ENCODE measurements at regions not wholly inside any gene's neighbourhood (a gene's known extent, or its start where the extent isn't known, plus 50 kb on each side); places are given as distances from the start of the nearest gene placed in this dataset.

DNA sequence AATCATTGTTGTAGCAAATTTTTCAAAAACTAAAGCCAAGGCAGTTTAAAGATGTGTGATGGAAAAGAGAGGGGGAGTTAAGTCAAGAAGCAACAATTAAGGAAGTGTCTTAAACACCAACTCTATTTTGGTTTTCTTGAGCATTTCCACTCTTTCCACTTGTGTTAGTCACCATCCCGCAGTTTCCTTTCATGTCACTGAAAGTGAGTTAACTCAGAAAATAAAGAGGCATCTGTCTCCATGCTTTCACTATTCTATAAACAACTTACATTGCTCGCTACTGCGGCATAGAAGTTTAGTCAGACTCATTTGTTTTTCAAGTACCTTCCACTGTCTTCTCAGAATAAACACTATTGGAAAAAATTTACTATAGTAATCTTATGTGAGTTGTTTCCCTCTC is 284.9 kb upstream of the SEMA3D start:
- DNase-seq (ENCODE audit: low read depth in 4 of 4, low spot score in 3 of 4) = no peak

DNA sequence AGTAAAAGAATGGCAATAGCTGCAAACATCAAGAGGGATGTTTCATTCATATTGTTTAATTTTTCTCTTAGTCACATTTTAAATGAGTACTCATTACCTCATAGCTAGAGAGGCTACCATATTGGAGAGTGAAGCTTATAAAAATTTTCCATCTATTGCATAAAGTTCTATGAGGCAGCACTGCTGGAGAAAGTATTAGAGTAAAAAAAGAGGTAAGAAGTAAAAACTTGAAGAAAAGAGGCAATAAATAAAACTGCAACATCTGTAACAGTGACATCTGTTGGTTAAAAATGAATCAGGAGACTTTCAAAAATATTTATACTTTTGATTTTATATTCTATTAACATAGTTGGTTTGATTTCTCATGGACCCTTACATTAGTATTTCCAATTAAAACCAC is 284.5 kb upstream of the SEMA3D start:
- no peak for DNase-seq (ENCODE audit: low read depth in 4 of 4, low spot score in 3 of 4)

DNA sequence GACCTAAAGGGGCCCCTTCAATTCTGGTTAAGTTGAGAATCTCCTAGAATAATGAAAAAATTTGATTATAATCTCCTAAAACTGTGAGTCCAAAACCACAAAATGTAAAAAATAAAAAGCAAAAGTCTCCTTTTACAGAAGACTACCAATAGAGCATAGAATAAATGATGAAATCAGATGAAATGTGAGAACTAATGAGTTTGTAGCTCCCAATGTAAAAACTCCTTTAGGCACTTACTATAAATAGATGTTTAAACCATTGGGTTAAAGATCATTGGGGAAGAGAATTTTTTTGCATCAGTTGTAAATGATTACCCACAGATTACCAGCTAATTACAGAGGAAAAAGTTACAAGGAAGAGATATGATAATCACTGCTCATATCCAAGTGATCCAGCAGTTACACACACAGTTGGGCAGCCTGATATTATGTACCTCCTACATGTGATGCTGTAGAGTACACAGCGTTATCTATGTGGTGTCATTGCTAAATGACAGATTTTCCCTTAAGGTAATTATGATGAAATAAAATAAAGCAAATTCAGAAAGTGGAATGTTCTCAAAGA is 282.7 kb upstream of the SEMA3D start:
- no peak for DNase-seq (ENCODE audit: low read depth in 4 of 4, low spot score in 3 of 4)

GRCh38 chr7:85464042-85464651 is 277.3 kb upstream of the SEMA3D start:
- DNase-seq (ENCODE audit: low read depth in 4 of 4, low spot score in 3 of 4) = no peak

GRCh38 chr7:85462671-85463070 is 275.8 kb upstream of the SEMA3D start:
- DNase-seq (ENCODE audit: low read depth in 4 of 4, low spot score in 3 of 4) = no peak

- no peak for DNase-seq (ENCODE audit: low read depth in 4 of 4, low spot score in 3 of 4)
Observed at GRCh38 chr7:85457911-85458310, 271.1 kb upstream of the SEMA3D start.

GRCh38 chr7:85456254-85456653 is 269.4 kb upstream of the SEMA3D start:
- no peak for DNase-seq (ENCODE audit: low read depth in 4 of 4, low spot score in 3 of 4)

- no peak for DNase-seq (ENCODE audit: low read depth in 4 of 4, low spot score in 3 of 4)
Observed at GRCh38 chr7:85454904-85455303, 268.0 kb upstream of the SEMA3D start.

DNA sequence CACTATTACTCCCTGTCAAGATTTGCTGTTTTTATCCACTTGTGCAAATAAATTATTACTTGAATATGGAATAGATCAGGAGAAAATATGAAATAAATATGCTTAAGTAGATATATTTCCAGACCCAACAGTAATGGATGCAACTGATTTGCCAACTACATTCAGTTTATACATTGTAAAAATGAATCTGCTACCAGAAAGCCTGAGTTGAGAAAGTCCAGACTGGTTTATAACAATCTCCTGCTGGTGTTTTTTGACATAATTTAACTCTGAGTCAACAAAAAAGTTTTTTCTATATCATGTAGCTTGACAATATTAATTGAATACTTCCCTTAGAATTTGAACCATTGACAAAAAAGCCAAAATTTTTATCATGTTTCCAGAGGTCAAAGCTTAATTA is 265.8 kb upstream of the SEMA3D start:
- no peak for DNase-seq (ENCODE audit: low read depth in 4 of 4, low spot score in 3 of 4)

DNA sequence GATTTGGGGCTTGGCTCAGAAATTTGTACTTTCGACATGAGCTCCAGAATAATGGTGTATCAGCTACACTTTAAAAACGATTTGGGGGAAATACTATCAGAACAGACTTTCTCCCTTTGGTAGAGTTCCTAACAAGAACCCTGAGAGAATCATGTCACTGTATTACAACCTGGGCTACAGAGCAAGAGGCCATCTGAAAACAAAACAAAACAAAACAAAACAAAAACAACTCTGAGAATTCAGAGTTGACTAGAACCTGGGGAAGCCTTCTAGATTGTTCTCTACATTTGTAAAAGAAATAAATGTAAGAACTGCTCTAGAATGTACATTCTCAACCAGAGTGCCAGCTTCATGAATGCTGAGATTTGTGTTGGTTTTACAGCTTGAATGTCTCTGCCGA is 262.6 kb upstream of the SEMA3D start:
- DNase-seq (ENCODE audit: low read depth in 4 of 4, low spot score in 3 of 4) = no peak

DNA sequence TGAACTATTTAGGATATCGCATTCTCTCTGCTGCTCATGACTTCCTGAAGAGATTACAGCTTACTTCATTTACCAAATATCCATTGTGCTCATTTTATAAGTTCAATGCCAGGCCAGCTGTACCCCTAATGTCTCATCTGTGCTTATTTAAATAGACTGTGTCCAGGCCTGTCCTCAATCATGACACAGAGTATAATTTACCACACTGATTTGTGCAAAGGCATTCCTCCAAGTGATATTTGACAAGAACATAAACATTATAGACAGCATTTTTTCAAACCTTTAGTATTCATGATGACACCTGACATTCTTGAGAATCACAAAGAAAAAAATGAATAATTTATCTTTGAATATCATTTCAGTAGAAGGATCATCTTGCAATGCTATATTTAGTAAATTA is 260.1 kb upstream of the SEMA3D start:
- DNase-seq (ENCODE audit: low read depth in 4 of 4, low spot score in 3 of 4) = no peak

DNA sequence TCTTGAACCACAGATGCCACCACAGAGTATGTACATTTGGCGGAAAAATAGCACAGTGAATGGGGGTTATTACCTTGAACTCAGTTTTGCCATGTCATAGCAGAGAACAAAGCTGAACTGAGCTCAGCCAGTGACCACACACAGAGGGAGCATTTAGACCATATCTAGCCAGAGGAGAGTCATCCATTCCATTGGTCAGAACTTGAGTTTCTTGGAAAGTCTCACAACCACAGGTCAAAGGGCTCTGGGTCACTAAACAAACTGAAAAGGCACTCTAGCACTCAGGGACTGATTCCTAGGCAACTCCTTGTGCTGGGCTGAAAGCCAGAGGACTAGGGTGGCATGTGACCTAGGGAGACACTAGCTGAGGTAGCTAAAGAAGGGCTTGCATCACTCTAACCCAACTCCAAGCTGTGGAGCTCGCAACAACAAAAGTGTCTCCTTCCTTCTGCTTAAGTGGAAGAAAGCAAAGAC is 239.7 kb upstream of the SEMA3D start:
- DNase-seq (ENCODE audit: low read depth in 4 of 4, low spot score in 3 of 4) = no peak

GRCh38 chr7:85424298-85424697 is 237.4 kb upstream of the SEMA3D start:
- DNase-seq (ENCODE audit: low read depth in 4 of 4, low spot score in 3 of 4) = no peak

GRCh38 chr7:85423209-85423895 is 236.5 kb upstream of the SEMA3D start:
- no peak for DNase-seq (ENCODE audit: low read depth in 4 of 4, low spot score in 3 of 4)

DNA sequence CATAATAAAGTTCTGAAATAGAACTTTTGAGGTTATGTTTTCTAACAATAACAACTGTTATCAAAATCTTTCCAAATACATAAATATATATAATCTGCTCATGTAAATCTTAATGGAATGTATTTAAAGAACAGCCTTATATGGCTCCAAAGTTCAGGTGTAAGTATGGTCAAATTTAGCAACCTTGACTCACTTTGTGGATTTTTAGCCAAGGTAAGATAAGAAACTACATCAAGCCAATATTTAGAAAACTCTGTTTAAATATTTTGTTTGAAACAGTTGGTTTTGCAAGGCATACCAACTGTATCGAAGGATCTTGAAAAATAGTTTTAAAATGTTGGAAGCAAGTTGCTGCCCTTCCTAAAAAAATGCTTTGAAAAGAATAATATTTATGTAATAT is 228.9 kb upstream of the SEMA3D start:
- DNase-seq (ENCODE audit: low read depth in 4 of 4, low spot score in 3 of 4) = no peak

DNA sequence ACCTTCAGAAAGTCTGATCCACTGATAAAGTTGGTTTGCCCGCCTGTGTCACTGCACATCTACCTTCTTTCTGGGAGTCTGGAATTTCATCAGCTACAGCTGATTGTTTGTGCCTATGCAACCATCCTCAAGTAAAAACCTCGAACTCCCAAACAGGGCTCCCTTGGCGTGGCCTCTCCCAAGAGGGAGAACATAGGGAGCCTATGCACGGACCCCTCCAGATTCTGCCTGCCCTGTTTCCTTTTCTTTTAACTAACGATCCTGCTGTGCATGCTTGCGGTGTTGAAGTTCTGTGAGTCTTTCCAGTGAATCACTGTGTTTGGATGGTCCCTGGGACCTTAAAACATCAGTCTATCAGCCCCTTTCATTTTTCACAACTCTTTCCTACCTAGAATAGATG is 226.9 kb upstream of the SEMA3D start:
- DNase-seq (ENCODE audit: low read depth in 4 of 4, low spot score in 3 of 4) = no peak

GRCh38 chr7:85412912-85413311 is 226.1 kb upstream of the SEMA3D start:
- DNase-seq (ENCODE audit: low read depth in 4 of 4, low spot score in 3 of 4) = no peak

DNA sequence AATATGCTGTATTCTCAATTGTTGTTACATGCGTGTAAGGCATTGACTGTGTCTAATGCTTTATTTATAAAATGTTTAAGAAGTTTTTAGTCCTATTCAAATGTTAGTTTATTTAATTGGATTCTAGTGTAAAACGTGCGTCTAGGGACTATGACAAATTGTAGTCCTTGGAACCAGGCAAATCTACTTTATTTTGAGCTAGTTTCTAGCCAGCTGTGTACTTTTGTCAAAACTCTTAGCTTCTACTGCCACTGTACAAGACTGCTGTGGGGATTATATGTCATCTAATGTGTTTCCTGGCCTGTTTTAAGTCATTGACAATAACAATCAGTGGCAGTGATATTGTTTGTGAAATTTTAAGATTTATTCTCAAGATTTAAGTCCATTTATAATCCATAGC is 220.5 kb upstream of the SEMA3D start:
- no peak for DNase-seq (ENCODE audit: low read depth in 4 of 4, low spot score in 3 of 4)

DNA sequence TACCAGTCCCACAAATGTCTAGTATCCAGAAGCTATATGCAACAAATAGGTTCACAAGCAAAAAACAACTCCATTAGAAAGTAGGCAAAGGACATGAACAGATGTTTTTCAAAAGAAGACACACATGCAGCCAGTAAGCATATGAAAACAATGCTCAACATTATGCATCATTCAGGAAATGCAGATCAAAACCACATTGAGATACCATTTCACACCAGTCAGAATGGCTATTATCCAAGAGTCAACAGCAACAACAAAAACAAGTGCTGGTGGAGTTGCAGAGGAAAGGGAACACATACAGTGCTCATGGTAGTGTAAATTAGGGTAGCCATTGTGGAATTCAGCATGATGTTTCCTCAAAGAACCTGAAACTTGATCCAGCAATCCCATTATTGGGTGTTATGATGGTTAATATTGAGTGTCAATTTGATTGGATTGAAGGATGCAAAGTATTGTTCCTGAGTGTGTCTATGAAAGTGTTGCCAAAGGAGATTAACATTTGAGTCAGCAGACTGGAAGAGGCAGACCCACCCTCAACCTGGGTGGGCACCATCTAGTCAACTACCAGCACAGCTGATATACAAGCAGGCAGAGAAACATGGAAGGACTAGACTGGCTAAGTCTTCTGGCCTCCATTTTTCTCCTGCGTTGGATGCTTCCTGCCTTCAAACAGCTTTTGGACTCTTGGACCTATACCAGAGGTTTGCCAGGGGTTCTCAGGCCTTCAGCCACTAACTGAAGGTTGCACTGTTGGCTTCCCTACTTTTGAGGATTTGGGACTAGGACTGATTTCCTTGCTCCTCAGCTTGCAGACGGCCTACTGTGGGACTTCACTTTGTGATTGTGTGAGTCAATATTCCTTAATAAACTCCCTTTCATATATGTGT is 218.4 kb upstream of the SEMA3D start:
- no peak for DNase-seq (ENCODE audit: low read depth in 4 of 4, low spot score in 3 of 4)

DNA sequence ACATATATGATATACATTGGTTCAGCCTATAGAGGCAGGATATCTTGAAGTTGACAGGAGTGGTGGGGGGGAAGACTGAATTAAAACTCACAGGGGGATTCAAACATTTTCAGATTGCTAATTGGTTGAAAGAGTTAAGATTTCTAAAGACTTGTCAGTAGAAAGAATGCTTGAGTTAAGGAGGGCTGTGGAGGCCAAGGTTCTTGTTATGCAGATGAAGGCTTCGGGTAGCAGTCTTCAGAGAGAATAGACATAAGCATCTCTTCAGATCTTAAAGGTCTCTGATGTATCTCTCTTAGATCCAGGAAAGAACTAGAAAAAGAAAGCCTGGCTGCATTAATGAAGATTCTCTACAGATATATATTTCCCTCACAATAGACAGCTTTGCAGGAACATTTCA is 209.8 kb upstream of the SEMA3D start:
- DNase-seq (ENCODE audit: low read depth in 4 of 4, low spot score in 3 of 4) = no peak

DNA sequence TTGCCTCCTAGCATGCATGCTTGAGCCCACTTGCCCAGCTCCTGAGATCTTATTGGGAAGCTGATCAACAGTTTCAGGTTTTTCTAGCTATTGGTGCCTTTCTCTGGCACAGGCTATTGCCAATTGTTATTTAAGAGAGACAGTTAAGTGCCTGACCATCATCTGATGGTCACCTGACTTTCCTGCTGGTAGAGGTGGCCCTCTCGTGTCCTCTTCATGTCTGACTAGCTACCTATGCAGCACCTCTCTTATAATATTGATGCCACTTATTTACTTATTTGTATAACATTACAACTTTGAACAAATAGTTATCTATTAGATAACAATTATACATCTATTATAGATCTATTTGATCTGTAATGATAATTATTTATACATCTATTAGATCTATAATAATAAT is 205.9 kb upstream of the SEMA3D start:
- DNase-seq (ENCODE audit: low read depth in 4 of 4, low spot score in 3 of 4) = no peak

All from left renal pelvis (tissue), 4 donors.